ENCODE measurements at regions not wholly inside any gene's neighbourhood (a gene's known extent, or its start where the extent isn't known, plus 50 kb on each side); places are given as distances from the start of the nearest gene placed in this dataset.

DNA sequence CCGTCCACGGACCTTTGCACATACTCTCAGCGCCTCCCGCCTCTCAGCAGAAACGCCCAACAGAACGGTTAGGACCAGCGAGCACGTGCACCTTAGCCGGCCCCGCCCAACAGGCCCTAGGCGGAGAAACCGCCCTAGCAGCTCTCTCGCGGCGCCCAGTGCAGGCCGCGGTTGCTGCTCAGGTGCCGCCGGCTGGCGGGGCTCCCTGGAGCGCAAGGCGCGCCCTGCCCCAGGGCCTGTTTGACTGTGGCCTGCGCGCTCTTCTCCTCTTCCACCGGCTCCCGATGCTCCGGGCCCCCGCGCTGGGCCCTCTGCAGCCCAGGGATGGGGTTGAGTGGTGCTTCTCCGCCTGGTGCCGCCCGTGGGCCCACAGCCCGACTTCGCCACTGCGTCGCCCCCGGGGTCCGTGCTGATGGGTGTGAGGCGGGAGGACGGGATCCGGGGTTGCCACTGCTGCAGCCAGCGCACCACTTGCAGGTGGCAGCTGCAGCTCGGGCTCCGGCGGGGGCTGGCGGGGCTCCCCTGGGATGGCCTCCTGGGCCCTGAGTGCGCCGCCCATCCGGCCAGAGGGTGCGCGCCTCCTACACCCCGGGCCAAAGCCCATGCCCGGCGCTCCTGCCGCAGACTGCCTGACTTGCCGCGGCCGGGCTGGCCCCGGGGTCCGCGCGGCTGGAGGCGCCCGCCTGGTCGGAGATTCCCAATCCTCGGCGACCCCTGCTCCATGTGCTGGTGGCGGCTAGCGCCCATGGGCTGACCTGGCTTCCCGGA is 1889.4 kb upstream of the CDH9 start:
- Histone ChIP-seq H3K36me3 (no peaks in the 10 kb centered on the region), H3K4me3 (no peak overlapping the region), H3K9me3 (no peaks in the 10 kb centered on the region), H3K27me3 (no peaks in the 10 kb centered on the region), H3K27ac (no peak overlapping the region), H3K4me1 (no peaks in the 10 kb centered on the region)
- TF ChIP-seq EP300 (IDR thresholded peaks at IDR 0.05) (no peak), POLR2A (IDR thresholded peaks at IDR 0.05) (no peak)
- TF ChIP-seq, protein P1, sequence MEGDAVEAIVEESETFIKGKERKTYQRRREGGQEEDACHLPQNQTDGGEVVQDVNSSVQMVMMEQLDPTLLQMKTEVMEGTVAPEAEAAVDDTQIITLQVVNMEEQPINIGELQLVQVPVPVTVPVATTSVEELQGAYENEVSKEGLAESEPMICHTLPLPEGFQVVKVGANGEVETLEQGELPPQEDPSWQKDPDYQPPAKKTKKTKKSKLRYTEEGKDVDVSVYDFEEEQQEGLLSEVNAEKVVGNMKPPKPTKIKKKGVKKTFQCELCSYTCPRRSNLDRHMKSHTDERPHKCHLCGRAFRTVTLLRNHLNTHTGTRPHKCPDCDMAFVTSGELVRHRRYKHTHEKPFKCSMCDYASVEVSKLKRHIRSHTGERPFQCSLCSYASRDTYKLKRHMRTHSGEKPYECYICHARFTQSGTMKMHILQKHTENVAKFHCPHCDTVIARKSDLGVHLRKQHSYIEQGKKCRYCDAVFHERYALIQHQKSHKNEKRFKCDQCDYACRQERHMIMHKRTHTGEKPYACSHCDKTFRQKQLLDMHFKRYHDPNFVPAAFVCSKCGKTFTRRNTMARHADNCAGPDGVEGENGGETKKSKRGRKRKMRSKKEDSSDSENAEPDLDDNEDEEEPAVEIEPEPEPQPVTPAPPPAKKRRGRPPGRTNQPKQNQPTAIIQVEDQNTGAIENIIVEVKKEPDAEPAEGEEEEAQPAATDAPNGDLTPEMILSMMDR (IDR thresholded peaks at IDR 0.05), result no peak
- no peak for DNase-seq (ENCODE audit: low spot score in 2 of 2)
- 58% methylated on average over 25 of the region's 71 CpGs for WGBS

DNA sequence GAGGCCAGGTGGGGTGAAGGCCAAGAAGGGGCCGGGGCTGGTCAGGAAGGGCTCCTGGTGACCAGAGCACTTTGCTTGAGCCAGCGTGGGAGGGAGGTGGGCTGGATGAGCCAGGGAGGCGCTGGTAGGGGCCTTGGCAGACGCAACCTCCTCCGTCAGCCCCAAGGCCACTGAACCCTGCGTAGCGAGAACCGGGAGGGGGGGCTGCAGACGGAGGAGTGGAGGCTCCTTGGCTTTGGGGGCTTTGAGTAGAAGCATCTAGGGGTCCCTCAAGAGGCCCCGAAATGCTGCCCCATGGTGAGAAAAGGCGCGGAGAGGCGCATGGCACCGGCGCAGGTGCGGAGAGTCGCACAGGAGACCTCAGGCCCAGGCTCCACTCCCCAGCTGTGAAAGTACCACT is 1888.0 kb upstream of the CDH9 start:
- 95% methylated on average over 17 of the region's 17 CpGs for WGBS
- H3K9me3 ChIP-seq, result no peaks in the 10 kb centered on the region
- no peaks in the 10 kb centered on the region for H3K27me3 ChIP-seq

DNA sequence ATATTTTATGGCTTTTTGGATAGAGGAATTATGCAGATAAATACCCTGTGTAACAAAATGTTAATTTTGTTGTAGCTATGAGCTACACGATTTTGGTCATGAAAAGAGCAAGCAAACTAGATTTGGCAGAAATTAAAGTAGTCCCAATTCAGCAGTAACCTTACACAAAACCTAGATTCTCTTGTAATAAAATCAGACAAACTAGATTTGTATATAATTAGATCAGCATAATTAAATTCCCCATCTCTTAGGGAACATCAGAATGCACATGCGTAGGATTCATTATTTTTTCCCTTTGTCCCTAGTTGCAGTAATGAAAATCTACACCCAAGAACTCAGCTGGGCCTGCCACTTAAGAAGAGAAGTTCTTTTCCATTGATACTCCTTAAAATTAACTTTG is 1879.2 kb upstream of the CDH9 start:
- no peak for DNase-seq (ENCODE audit: low spot score in 2 of 2)
- no peaks in the 10 kb centered on the region for H3K36me3 ChIP-seq
- TF ChIP-seq EP300 (IDR thresholded peaks at IDR 0.05) (no peak), POLR2AphosphoS5 (IDR thresholded peaks at IDR 0.05) (no peak), POLR2A (IDR thresholded peaks at IDR 0.05) (no peak)
- TF ChIP-seq, protein P1 (IDR thresholded peaks at IDR 0.05), result no peak
- H3K9me3 ChIP-seq, result no peaks in the 10 kb centered on the region
- H3K4me3 ChIP-seq, result no peak overlapping the region
- H3K27me3 ChIP-seq, result no peaks in the 10 kb centered on the region
- no peaks in the 10 kb centered on the region for H3K4me1 ChIP-seq
- H3K27ac ChIP-seq, result no peak overlapping the region
- WGBS, result 82% methylated on average over 2 of the region's 2 CpGs

More for the DNA sequence above, 1888.0 kb upstream of the CDH9 start:
- no peaks in the 10 kb centered on the region for H3K4me1 ChIP-seq
- DNase-seq (ENCODE audit: low spot score in 2 of 2), result no peak
- H3K36me3 ChIP-seq, result no peaks in the 10 kb centered on the region
- no peak for TF ChIP-seq EP300 (IDR thresholded peaks at IDR 0.05)
- TF ChIP-seq, protein P1 (IDR thresholded peaks at IDR 0.05), result no peak
- TF ChIP-seq POLR2A (IDR thresholded peaks at IDR 0.05), result no peak
- no peak for TF ChIP-seq POLR2AphosphoS5 (IDR thresholded peaks at IDR 0.05)
- no peak overlapping the region for H3K4me3 ChIP-seq
- H3K27ac ChIP-seq, result no peak overlapping the region

DNA sequence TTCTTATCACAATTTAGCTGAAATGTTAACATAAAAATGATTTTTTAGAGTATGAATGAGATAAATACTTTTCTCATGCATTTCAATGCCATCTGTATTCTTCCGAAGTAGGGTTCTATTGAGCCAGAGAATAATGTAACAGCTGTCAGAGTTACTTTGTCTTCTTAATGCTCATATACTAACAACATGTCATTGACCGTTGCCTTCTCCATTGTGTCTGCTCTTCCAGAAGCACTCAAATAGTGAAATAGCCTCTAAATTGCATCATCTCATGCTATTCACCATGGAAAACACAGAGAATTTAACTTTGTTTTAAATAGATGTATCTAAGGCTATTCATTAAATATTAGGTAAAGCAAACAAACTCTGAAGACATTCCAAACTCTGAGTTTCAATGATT is 1875.9 kb upstream of the CDH9 start:
- Histone ChIP-seq H3K4me3 (no peak overlapping the region), H3K27ac (no peak overlapping the region), H3K4me1 (no peaks in the 10 kb centered on the region), H3K27me3 (no peaks in the 10 kb centered on the region), H3K9me3 (no peaks in the 10 kb centered on the region), H3K36me3 (no peaks in the 10 kb centered on the region)
- DNase-seq (ENCODE audit: low spot score in 2 of 2), result no peak
- TF ChIP-seq POLR2AphosphoS5 (IDR thresholded peaks at IDR 0.05) (no peak), POLR2A (IDR thresholded peaks at IDR 0.05) (no peak), EP300 (IDR thresholded peaks at IDR 0.05) (no peak)
- TF ChIP-seq, protein P1 (IDR thresholded peaks at IDR 0.05), result no peak
- WGBS, result 83% methylated on average over 2 of the region's 2 CpGs

DNA sequence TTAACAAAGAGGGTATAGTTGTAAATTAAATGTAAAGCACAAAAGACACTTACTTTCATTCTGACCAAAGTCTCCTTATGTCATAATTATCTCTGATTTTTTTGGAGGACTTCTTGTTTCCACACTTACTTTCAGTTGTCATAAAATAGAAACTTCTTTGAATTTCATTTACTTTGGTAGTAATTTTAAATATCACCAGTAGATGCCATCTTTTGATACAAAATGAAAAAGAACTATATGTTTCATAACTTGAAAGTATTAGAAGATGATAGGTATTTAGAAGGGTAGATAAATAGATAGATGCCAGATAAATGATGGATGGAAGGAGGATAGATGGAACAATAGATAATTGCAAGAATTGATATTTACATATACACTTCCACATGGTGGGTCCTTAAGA is 1865.3 kb upstream of the CDH9 start:
- TF ChIP-seq POLR2A (IDR thresholded peaks at IDR 0.05) (no peak), POLR2AphosphoS5 (IDR thresholded peaks at IDR 0.05) (no peak), EP300 (IDR thresholded peaks at IDR 0.05) (no peak)
- TF ChIP-seq, protein P1 (IDR thresholded peaks at IDR 0.05), result no peak
- no peak overlapping the region for H3K4me3 ChIP-seq
- H3K9me3 ChIP-seq, result no peaks in the 10 kb centered on the region
- H3K36me3 ChIP-seq, result no peaks in the 10 kb centered on the region
- no peaks in the 10 kb centered on the region for H3K4me1 ChIP-seq
- H3K27me3 ChIP-seq, result no peaks in the 10 kb centered on the region
- H3K27ac ChIP-seq, result no peak overlapping the region
- no peak for DNase-seq (ENCODE audit: low spot score in 2 of 2)
